Dermis microvascular lymphatic vessel endothelial cell (primary cell): ENCODE measurements at regions not wholly inside any gene's neighbourhood (a gene's known extent, or its start where the extent isn't known, plus 50 kb on each side); places are given as distances from the start of the nearest gene placed in this dataset.

Experiments
- DNase-seq, 2 donors: peaks; one replicate each; pipeline versions ENCODE4 v3.0.0 to v3.0.0-alpha.2; 2010; ENCODE audit warnings: low read depth in 2 of 2

DNA sequence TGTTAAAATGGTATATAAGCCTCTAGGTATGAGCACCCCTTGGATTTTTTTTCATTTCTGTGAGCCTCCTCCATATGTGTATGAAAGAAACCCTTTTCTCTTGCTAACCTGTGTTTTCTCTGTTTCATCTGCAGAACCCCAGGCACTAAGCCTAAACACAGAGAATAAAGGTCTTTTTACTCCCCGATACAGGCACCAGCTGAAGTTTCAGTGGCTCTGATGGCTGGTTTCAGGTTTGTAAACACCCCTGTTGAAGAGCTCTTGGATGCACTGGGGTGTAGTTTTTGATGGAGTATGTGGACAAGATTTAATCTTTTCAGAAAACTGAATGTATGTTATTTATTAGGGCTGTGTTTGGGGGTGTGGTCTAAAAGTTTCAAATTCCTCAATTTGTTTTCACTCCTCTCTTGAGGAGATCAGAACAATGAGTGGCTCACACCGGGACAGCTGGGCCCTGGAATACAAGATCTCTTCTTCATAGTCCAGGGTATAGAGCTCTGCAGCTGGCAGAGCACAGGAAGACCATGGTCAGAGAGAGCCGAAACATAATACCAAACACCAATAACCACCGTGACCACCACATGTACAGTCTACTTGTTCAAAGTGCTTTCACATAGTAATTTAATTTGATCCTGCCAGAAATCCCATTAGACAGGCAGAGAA lies 50.2 kb upstream of the VTCN1 start:
- DNase-seq, result no peak
